HCT116 (cell line): ENCODE measurements at regions not wholly inside any gene's neighbourhood (a gene's known extent, or its start where the extent isn't known, plus 50 kb on each side); places are given as distances from the start of the nearest gene placed in this dataset.

Source experiments
- ATAC-seq: fragments of 200-7000 bp; cut with Tn5 transposase; 2 replicates; pipeline ENCODE4 v1.9.1; 2020; ENCODE audit warnings: mild to moderate bottlenecking, moderate library complexity
- BruUV-seq: library from RNA; stranded (reverse); fragments of 400-500 nt; replicated peaks from 2 replicates; lab custom pipeline; 2021; lab: Mats Ljungman, UMichigan
- CTCF ChIA-PET: fragments of 300-600 bp; sonication (Branson Sonifier 250); formaldehyde crosslinking; loops from one replicate; lab custom pipeline; 2021; ENCODE audit warnings: antibody characterized with exemption; lab: Charles Lee
- POLR2A ChIA-PET: fragments of 300-600, 350-600 bp; sonication (Branson Sonifier 250); formaldehyde crosslinking; loops from one replicate; lab custom pipeline; 2021; ENCODE audit warnings: antibody characterized with exemption; lab: Charles Lee
- RAD21 ChIA-PET, 2 experiments: fragments of 300-600 bp; sonication (Branson Sonifier 250); formaldehyde crosslinking; loops; one replicate each; lab custom pipeline; 2023; ENCODE audit warnings: low total read pairs in 2 of 2; ENCODE audit not compliant: uncharacterized antibody in 2 of 2, unreplicated experiment in 2 of 2, low non-redundant PET in 1 of 2; lab: Charles Lee
- DNase-seq: peaks from one replicate; pipeline ENCODE4 v3.0.0-alpha.2; 2010; ENCODE audit warnings: low read depth, low spot score
- H2AFZ ChIP-seq: fragments of 200-600 bp; shearing (Covaris generic), sonication (generic); 2 replicates; pipeline ENCODE4 v1.6.1; 2017; ENCODE audit warnings: low read depth, mixed run types, mixed read lengths, antibody characterized with exemption, low read length; ENCODE audit not compliant: poor library complexity, severe bottlenecking
- H3K27ac ChIP-seq: 2 replicates; pipeline ENCODE4 v1.5.1; 2012; ENCODE audit warnings: low read depth, low read length
- H3K27me3 ChIP-seq: fragments of 200-600 bp; sonication (generic); 2 replicates; pipeline ENCODE4 v1.6.1; 2016; ENCODE audit warnings: mixed run types, low read length, mixed read lengths; ENCODE audit not compliant: insufficient read depth
- H3K36me3 ChIP-seq, 2 experiments: fragments of 200-500 bp in 1 of 2; fragments of 200-600 bp in 1 of 2; sonication (Bioruptor generic) in 1 of 2; sonication (generic) in 1 of 2; 2 replicates each; pipeline versions ENCODE4 v1.5.1 to v1.6.1; 2014 to 2016; ENCODE audit warnings: low read length in 2 of 2, inconsistent platforms in 1 of 2, mixed read lengths in 1 of 2, mixed run types in 1 of 2; ENCODE audit not compliant: insufficient read depth in 2 of 2, control insufficient read depth in 1 of 2
- H3K4me1 ChIP-seq, 2 experiments: fragments of 200-600 bp in 1 of 2; sonication (generic) in 1 of 2; 2 replicates each; pipeline versions ENCODE4 v1.5.1 to v1.6.1; 2012 to 2017; ENCODE audit warnings: low read length in 2 of 2, inconsistent platforms in 1 of 2, mild to moderate bottlenecking in 1 of 2, mixed read lengths in 1 of 2, mixed run types in 1 of 2, moderate library complexity in 1 of 2; ENCODE audit not compliant: insufficient read depth in 2 of 2, control insufficient read depth in 1 of 2
- H3K4me2 ChIP-seq: fragments of 200-600 bp; sonication (generic); 2 replicates; pipeline ENCODE4 v1.6.1; 2017; ENCODE audit warnings: mixed run types, low read length, mixed read lengths
- H3K4me3 ChIP-seq, 2 experiments: fragments of 200-600 bp in 1 of 2; sonication (generic) in 1 of 2; replicated peaks in 1 of 2; 2 replicates each; pipeline ENCODE4 v1.5.1; 2011 to 2016; ENCODE audit warnings: low read length in 2 of 2, control low read depth in 1 of 2, low read depth in 1 of 2, mild to moderate bottlenecking in 1 of 2, mixed read lengths in 1 of 2, mixed run types in 1 of 2
- H3K79me2 ChIP-seq: fragments of 200-600 bp; sonication (generic); 2 replicates; pipeline ENCODE4 v1.6.1; 2017; ENCODE audit warnings: mild to moderate bottlenecking, mixed run types, low read length, moderate library complexity, mixed read lengths; ENCODE audit not compliant: insufficient read depth
- H3K9ac ChIP-seq: fragments of 200-600 bp; sonication (generic); 2 replicates; pipeline ENCODE4 v1.6.1; 2016; ENCODE audit warnings: low read length, mixed read lengths
- H3K9me2 ChIP-seq: fragments of 200-600 bp; sonication (generic), shearing (Covaris generic); 2 replicates; pipeline ENCODE4 v1.6.1; 2017; ENCODE audit warnings: mixed run types, mild to moderate bottlenecking, moderate library complexity; ENCODE audit not compliant: insufficient read depth
- H3K9me3 ChIP-seq, 2 experiments: fragments of 200-500 bp in 1 of 2; fragments of 200-600 bp in 1 of 2; sonication (Bioruptor generic) in 1 of 2; sonication (generic) in 1 of 2; 2 replicates each; pipeline ENCODE4 v1.6.1; 2014 to 2017; ENCODE audit warnings: low read length in 2 of 2, mixed read lengths in 2 of 2, inconsistent platforms in 1 of 2, low read depth in 1 of 2, mild to moderate bottlenecking in 1 of 2, mixed run types in 1 of 2, moderate library complexity in 1 of 2; ENCODE audit not compliant: control insufficient read depth in 1 of 2, insufficient read depth in 1 of 2
- H4K20me1 ChIP-seq: fragments of 200-600 bp; sonication (generic), shearing (Covaris generic); 2 replicates; pipeline ENCODE4 v1.6.1; 2017; ENCODE audit warnings: mixed run types, mild to moderate bottlenecking, moderate library complexity; ENCODE audit not compliant: insufficient read depth
- CBX3 ChIP-seq: IDR thresholded peaks from 2 replicates; pipeline ENCODE4 v1.6.1; 2012; ENCODE audit warnings: low read depth
- CEBPB ChIP-seq: IDR thresholded peaks from 2 replicates; pipeline ENCODE4 v1.6.1; 2012; ENCODE audit warnings: low read depth
- EGR1 ChIP-seq: IDR thresholded peaks from 2 replicates; pipeline ENCODE4 v1.6.1; 2012; ENCODE audit warnings: low read depth
- EZH2 ChIP-seq: fragments of 200-600 bp; sonication (generic); IDR thresholded peaks from 2 replicates; pipeline ENCODE4 v1.6.1; 2017; ENCODE audit warnings: antibody characterized with exemption, mixed run types
- FOSL1 ChIP-seq: IDR thresholded peaks from 2 replicates; pipeline ENCODE4 v1.6.1; 2012; ENCODE audit warnings: low read depth
- POLR2A ChIP-seq: IDR thresholded peaks from 2 replicates; pipeline ENCODE4 v1.7.0; 2011; ENCODE audit warnings: borderline replicate concordance; ENCODE audit not compliant: insufficient read depth, insufficient read length; ENCODE audit errors: extremely low read depth
- POLR2AphosphoS5 ChIP-seq: IDR thresholded peaks from 2 replicates; pipeline ENCODE4 v1.6.1; 2011; ENCODE audit warnings: mild to moderate bottlenecking, low read depth, low read length, moderate library complexity
- RAD21 ChIP-seq: IDR thresholded peaks from 2 replicates; pipeline ENCODE4 v1.6.1; 2012; ENCODE audit warnings: low read depth, mild to moderate bottlenecking
- SIN3A ChIP-seq: IDR thresholded peaks from 2 replicates; pipeline ENCODE4 v1.6.1; 2012; ENCODE audit warnings: low read depth
- SP1 ChIP-seq: IDR thresholded peaks from 2 replicates; pipeline ENCODE4 v1.6.1; 2012; ENCODE audit warnings: low read depth
- TCF7L2 ChIP-seq: IDR thresholded peaks from 2 replicates; pipeline ENCODE4 v1.7.0; 2011; ENCODE audit warnings: borderline replicate concordance, inconsistent platforms; ENCODE audit not compliant: insufficient read depth, insufficient read length; ENCODE audit errors: extremely low read depth
- ZFX ChIP-seq: fragments of 450-650 bp; IDR thresholded peaks from 2 replicates; pipeline ENCODE4 v1.6.1; 2017
- ZNF274 ChIP-seq: fragments of 200-500 bp; sonication (Bioruptor generic); IDR thresholded peaks from 2 replicates; pipeline ENCODE4 v1.6.1; 2014; ENCODE audit warnings: mild to moderate bottlenecking, low read depth, low read length, inconsistent platforms
- intact Hi-C: fragments of 100-400 bp; cut with micrococcal nuclease; formaldehyde crosslinking; loops from 2 replicates; pipeline ENCODE4 v1.10.0; 2022
- TF ChIP-seq, protein P1 (sequence below): IDR thresholded peaks from 2 replicates; pipeline ENCODE4 v1.6.1; 2011; ENCODE audit warnings: mild to moderate bottlenecking, low read length, moderate library complexity; ENCODE audit not compliant: insufficient replicate concordance; ENCODE audit errors: extremely low read depth
- TF ChIP-seq, protein P2 (sequence below): IDR thresholded peaks from 2 replicates; pipeline ENCODE4 v1.6.1; 2012
- TF ChIP-seq, protein P3 (sequence below): IDR thresholded peaks from 2 replicates; pipeline ENCODE4 v1.6.1; 2012

DNA sequence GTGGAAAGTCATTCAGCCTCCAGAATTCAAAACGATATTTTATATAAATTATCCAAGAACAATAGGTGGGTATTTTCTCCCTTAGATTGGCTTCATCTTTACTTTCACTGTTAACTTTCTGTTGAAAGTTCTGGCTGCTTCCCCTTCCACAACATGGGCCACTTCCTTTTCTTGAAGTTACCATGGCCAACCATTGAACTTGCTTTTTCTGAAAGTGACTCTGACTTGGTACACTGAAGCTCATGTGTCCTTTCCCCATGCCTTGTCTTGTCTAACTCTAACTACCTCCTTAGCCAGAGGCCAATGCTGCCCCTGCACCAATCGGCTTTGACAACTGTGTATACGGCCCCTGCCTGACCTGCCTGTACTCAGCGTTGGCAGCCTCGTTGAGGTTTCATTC, 225.2 kb downstream of the FAT3 start:
- no peak for ATAC-seq
- Histone ChIP-seq H3K9me2 (no peaks in the 10 kb centered on the region), H3K79me2 (no peaks in the 10 kb centered on the region), H4K20me1 (no peaks in the 10 kb centered on the region), H3K4me1 (no peaks in the 10 kb centered on the region), H3K27ac (no peak overlapping the region), H3K4me3 (no peak overlapping the region), H2AFZ (no peak overlapping the region), H3K36me3 (no peaks in the 10 kb centered on the region), H3K9ac (no peak overlapping the region), H3K27me3 (no peaks in the 10 kb centered on the region)
- intact Hi-C loops: no loop called here
- ChIA-PET CTCF (no interaction called here), RAD21 (no interaction called here), POLR2A (no interaction called here)
- TF ChIP-seq EZH2: no peak
- TF ChIP-seq, protein P1, sequence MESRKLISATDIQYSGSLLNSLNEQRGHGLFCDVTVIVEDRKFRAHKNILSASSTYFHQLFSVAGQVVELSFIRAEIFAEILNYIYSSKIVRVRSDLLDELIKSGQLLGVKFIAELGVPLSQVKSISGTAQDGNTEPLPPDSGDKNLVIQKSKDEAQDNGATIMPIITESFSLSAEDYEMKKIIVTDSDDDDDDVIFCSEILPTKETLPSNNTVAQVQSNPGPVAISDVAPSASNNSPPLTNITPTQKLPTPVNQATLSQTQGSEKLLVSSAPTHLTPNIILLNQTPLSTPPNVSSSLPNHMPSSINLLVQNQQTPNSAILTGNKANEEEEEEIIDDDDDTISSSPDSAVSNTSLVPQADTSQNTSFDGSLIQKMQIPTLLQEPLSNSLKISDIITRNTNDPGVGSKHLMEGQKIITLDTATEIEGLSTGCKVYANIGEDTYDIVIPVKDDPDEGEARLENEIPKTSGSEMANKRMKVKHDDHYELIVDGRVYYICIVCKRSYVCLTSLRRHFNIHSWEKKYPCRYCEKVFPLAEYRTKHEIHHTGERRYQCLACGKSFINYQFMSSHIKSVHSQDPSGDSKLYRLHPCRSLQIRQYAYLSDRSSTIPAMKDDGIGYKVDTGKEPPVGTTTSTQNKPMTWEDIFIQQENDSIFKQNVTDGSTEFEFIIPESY: no peak
- TF ChIP-seq, protein P2, sequence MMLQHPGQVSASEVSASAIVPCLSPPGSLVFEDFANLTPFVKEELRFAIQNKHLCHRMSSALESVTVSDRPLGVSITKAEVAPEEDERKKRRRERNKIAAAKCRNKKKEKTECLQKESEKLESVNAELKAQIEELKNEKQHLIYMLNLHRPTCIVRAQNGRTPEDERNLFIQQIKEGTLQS: no peak
- no peak for TF ChIP-seq POLR2AphosphoS5
- TF ChIP-seq SP1: no peak
- TF ChIP-seq ZNF274: no peak
- TF ChIP-seq EGR1: no peak
- TF ChIP-seq CBX3: no peak
- no peak for TF ChIP-seq TCF7L2
- TF ChIP-seq FOSL1: no peak
- no peak for TF ChIP-seq RAD21
- TF ChIP-seq, protein P3, sequence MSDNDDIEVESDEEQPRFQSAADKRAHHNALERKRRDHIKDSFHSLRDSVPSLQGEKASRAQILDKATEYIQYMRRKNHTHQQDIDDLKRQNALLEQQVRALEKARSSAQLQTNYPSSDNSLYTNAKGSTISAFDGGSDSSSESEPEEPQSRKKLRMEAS: no peak
- no peak for TF ChIP-seq ZFX
- TF ChIP-seq SIN3A: no peak
- no peak for TF ChIP-seq POLR2A
- no peak for TF ChIP-seq CEBPB
- TF ChIP-seq, all 23 proteins: peak for 0
- no TSS peak for BruUV-seq
- Histone ChIP-seq H3K4me2 (no peak overlapping the region), H3K9me3 (peaks cover 5 to 6% of the 10 kb centered on the region in 2 experiments; a peak in 1 of 4 replicates)
- no peak for DNase-seq
